ENCODE measurements at regions not wholly inside any gene's neighbourhood (a gene's known extent, or its start where the extent isn't known, plus 50 kb on each side); places are given as distances from the start of the nearest gene placed in this dataset.

DNA sequence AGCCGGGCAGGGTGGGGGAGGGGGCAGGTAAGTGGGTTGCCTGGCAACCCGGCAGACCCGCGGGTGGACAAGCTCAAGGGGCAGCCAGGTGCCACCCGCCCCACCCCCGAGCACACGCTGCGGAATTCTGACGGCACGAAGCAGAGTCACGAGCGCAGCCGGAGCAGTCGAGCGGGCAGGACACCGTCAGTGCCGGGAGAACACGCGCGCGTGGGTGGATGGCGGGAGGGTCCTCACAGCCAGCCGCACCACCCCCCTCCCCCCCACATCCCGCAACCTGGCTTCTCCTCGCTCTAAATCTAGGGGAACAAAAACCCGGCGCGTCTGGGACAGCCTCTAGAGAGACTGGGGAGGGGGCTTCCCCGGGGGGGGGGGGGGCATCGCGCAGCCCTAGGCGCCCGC is 133.1 kb upstream of the HSD17B12 start:
- peaks cover 50% of the 10 kb centered on the region for H3K27me3 Mint-ChIP-seq (ENCODE audit: insufficient read depth, low read depth, poor library complexity)
- TF ChIP-seq STAT1 (IDR thresholded peaks at IDR 0.05; ENCODE audit: unreplicated experiment) (no peak), EZH2 (IDR thresholded peaks at IDR 0.05; ENCODE audit: low read depth, unreplicated experiment) (no peak), ZNF331 (CRISPR knock-in tag; IDR thresholded peaks at IDR 0.05; ENCODE audit: low read depth) (no peak), CREB1 (CRISPR knock-in tag; IDR thresholded peaks at IDR 0.05; ENCODE audit: low read depth) (no peak), ZNF114 (CRISPR knock-in tag; IDR thresholded peaks at IDR 0.05) (no peak), JUNB (IDR thresholded peaks at IDR 0.05; ENCODE audit: unreplicated experiment) (no peak), POLR2AphosphoS5 (IDR thresholded peaks at IDR 0.05; ENCODE audit: low read depth) (no peak), EZH2phosphoT487 (IDR thresholded peaks at IDR 0.05; ENCODE audit: unreplicated experiment) (no peak), NANOG (IDR thresholded peaks at IDR 0.05; ENCODE audit: borderline replicate concordance) (no peak), REST (IDR thresholded peaks at IDR 0.05; ENCODE audit: unreplicated experiment) (no peak), ETS1 (IDR thresholded peaks at IDR 0.05) (no peak)
- TF ChIP-seq, protein P1, sequence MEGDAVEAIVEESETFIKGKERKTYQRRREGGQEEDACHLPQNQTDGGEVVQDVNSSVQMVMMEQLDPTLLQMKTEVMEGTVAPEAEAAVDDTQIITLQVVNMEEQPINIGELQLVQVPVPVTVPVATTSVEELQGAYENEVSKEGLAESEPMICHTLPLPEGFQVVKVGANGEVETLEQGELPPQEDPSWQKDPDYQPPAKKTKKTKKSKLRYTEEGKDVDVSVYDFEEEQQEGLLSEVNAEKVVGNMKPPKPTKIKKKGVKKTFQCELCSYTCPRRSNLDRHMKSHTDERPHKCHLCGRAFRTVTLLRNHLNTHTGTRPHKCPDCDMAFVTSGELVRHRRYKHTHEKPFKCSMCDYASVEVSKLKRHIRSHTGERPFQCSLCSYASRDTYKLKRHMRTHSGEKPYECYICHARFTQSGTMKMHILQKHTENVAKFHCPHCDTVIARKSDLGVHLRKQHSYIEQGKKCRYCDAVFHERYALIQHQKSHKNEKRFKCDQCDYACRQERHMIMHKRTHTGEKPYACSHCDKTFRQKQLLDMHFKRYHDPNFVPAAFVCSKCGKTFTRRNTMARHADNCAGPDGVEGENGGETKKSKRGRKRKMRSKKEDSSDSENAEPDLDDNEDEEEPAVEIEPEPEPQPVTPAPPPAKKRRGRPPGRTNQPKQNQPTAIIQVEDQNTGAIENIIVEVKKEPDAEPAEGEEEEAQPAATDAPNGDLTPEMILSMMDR (conservative IDR thresholded peaks at IDR 0.05; ENCODE audit: low read depth in 2 of 2) = no peak
- TF ChIP-seq, protein P2, sequence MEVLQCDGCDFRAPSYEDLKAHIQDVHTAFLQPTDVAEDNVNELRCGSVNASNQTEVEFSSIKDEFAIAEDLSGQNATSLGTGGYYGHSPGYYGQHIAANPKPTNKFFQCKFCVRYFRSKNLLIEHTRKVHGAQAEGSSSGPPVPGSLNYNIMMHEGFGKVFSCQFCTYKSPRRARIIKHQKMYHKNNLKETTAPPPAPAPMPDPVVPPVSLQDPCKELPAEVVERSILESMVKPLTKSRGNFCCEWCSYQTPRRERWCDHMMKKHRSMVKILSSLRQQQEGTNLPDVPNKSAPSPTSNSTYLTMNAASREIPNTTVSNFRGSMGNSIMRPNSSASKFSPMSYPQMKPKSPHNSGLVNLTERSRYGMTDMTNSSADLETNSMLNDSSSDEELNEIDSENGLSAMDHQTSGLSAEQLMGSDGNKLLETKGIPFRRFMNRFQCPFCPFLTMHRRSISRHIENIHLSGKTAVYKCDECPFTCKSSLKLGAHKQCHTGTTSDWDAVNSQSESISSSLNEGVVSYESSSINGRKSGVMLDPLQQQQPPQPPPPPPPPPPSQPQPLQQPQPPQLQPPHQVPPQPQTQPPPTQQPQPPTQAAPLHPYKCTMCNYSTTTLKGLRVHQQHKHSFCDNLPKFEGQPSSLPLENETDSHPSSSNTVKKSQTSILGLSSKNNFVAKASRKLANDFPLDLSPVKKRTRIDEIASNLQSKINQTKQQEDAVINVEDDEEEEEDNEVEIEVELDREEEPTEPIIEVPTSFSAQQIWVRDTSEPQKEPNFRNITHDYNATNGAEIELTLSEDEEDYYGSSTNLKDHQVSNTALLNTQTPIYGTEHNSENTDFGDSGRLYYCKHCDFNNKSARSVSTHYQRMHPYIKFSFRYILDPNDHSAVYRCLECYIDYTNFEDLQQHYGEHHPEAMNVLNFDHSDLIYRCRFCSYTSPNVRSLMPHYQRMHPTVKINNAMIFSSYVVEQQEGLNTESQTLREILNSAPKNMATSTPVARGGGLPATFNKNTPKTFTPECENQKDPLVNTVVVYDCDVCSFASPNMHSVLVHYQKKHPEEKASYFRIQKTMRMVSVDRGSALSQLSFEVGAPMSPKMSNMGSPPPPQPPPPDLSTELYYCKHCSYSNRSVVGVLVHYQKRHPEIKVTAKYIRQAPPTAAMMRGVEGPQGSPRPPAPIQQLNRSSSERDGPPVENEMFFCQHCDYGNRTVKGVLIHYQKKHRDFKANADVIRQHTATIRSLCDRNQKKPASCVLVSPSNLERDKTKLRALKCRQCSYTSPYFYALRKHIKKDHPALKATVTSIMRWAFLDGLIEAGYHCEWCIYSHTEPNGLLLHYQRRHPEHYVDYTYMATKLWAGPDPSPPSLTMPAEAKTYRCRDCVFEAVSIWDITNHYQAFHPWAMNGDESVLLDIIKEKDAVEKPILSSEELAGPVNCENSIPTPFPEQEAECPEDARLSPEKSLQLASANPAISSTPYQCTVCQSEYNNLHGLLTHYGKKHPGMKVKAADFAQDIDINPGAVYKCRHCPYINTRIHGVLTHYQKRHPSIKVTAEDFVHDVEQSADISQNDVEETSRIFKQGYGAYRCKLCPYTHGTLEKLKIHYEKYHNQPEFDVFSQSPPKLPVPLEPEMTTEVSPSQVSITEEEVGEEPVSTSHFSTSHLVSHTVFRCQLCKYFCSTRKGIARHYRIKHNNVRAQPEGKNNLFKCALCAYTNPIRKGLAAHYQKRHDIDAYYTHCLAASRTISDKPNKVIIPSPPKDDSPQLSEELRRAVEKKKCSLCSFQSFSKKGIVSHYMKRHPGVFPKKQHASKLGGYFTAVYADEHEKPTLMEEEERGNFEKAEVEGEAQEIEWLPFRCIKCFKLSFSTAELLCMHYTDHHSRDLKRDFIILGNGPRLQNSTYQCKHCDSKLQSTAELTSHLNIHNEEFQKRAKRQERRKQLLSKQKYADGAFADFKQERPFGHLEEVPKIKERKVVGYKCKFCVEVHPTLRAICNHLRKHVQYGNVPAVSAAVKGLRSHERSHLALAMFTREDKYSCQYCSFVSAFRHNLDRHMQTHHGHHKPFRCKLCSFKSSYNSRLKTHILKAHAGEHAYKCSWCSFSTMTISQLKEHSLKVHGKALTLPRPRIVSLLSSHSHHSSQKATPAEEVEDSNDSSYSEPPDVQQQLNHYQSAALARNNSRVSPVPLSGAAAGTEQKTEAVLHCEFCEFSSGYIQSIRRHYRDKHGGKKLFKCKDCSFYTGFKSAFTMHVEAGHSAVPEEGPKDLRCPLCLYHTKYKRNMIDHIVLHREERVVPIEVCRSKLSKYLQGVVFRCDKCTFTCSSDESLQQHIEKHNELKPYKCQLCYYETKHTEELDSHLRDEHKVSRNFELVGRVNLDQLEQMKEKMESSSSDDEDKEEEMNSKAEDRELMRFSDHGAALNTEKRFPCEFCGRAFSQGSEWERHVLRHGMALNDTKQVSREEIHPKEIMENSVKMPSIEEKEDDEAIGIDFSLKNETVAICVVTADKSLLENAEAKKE (CRISPR knock-in tag; IDR thresholded peaks at IDR 0.05) = no peak
- no peaks in the 10 kb centered on the region for H3K36me3 ChIP-seq (ENCODE audit: insufficient read depth)
- no peak overlapping the region for H3K27ac Mint-ChIP-seq
- H3K9me3 Mint-ChIP-seq = peaks cover 2% of the 10 kb centered on the region; the same call in 1 of the 3 replicates
- H3K4me3 Mint-ChIP-seq = peak overlapping the region; percentile 64; the same call in 2 of the 3 replicates
- H3K4me2 ChIP-seq = peak overlapping the region; percentile 81
- peak; percentile 64 for DNase-seq (ENCODE audit: low spot score)
- H3F3A ChIP-seq (replicated peaks; ENCODE audit: low read depth) = no peaks in the 10 kb centered on the region; the same call in 1 of the 2 replicates
- no peaks in the 10 kb centered on the region for H3K79me2 ChIP-seq (replicated peaks; ENCODE audit: insufficient read depth)
- ATAC-seq = peak; percentile 30; the same call in 1 of the 3 replicates
- peaks cover 14% of the 10 kb centered on the region for H3K4me1 ChIP-seq (ENCODE audit: insufficient read depth)
- H3K4me1 Mint-ChIP-seq = peaks cover 8% of the 10 kb centered on the region
- H4K20me1 ChIP-seq (replicated peaks; ENCODE audit: insufficient read depth) = no peaks in the 10 kb centered on the region
- H3K36me3 Mint-ChIP-seq (ENCODE audit: low read depth) = peaks cover 2% of the 10 kb centered on the region; the same call in 2 of the 3 replicates
- H3K9me2 ChIP-seq (ENCODE audit: insufficient read depth) = peaks cover 12% of the 10 kb centered on the region; the same call in 1 of the 2 replicates
- no peak overlapping the region for H3K27ac ChIP-seq (ENCODE audit: low read depth)
- H2AFZ ChIP-seq = 0 out of 2 replicates have a peak overlapping the region, but pooled peaks have one; percentile 63
- peak overlapping the region; percentile 57 for H3K4me3 ChIP-seq
- peaks cover 70% of the 10 kb centered on the region for H3K27me3 ChIP-seq (ENCODE audit: insufficient read depth)

Data from GM23338 (cell line).